GM19452 (cell line): ENCODE measurements at regions not wholly inside any gene's neighbourhood (a gene's known extent, or its start where the extent isn't known, plus 50 kb on each side); places are given as distances from the start of the nearest gene placed in this dataset.
"Not testable (repeated sequence)": the region's sequence is repeated elsewhere in the genome, so short reads cannot be mapped to it uniquely, and the experiment has no call there.

Experiments
- ATAC-seq: cut with Tn5 transposase; IDR thresholded peaks from one replicate; pipeline ENCODE4 v1.9.1; 2021; ENCODE audit not compliant: unreplicated experiment

GRCh38 chr10:55929291-55929690 lies 431.8 kb downstream of the ZWINT start:
- no peak for ATAC-seq

- ATAC-seq = not testable (repeated sequence)
Observed at GRCh38 chr10:55899472-55900147, 461.4 kb downstream of the ZWINT start.

- ATAC-seq = no peak
Observed at GRCh38 chr10:55897490-55897921, 463.6 kb downstream of the ZWINT start.

- ATAC-seq = no peak
Observed at GRCh38 chr10:55892276-55892675, 468.8 kb downstream of the ZWINT start.

GRCh38 chr10:55881588-55881987 lies 479.5 kb downstream of the ZWINT start:
- ATAC-seq = no peak

- no peak for ATAC-seq
Observed at GRCh38 chr10:55873485-55873884, 487.6 kb downstream of the ZWINT start.

- ATAC-seq = no peak
Observed at GRCh38 chr10:55870186-55870585, 490.9 kb downstream of the ZWINT start.

GRCh38 chr10:55867848-55868247 lies 493.2 kb downstream of the ZWINT start:
- no peak for ATAC-seq

GRCh38 chr10:55858730-55859129 lies 502.3 kb downstream of the ZWINT start:
- ATAC-seq = no peak

- no peak for ATAC-seq
Observed at GRCh38 chr10:55852900-55853299, 508.2 kb downstream of the ZWINT start.

- ATAC-seq = no peak
Observed at GRCh38 chr10:55837273-55837672, 523.8 kb downstream of the ZWINT start.

- no peak for ATAC-seq
Observed at GRCh38 chr10:55822096-55822495, 539.0 kb downstream of the ZWINT start.

- ATAC-seq = no peak
Observed at GRCh38 chr10:55820478-55820877, 540.6 kb downstream of the ZWINT start.

GRCh38 chr10:55820071-55820470 lies 541.0 kb downstream of the ZWINT start:
- ATAC-seq = no peak

- ATAC-seq = no peak
Observed at GRCh38 chr10:55813451-55814170, 547.4 kb downstream of the ZWINT start.

- no peak for ATAC-seq
Observed at GRCh38 chr10:55803055-55803454, 558.0 kb downstream of the ZWINT start.

GRCh38 chr10:55801353-55801661 lies 559.8 kb downstream of the ZWINT start:
- ATAC-seq = no peak

GRCh38 chr10:55800602-55801352 lies 560.3 kb downstream of the ZWINT start:
- ATAC-seq = no peak

- no peak for ATAC-seq
Observed at GRCh38 chr10:55793024-55793423, 568.0 kb downstream of the ZWINT start.

- ATAC-seq = not testable (repeated sequence)
Observed at GRCh38 chr10:55790276-55790675, 570.8 kb downstream of the ZWINT start.

- ATAC-seq = no peak
Observed at GRCh38 chr10:55786461-55787050, 574.5 kb downstream of the ZWINT start.

- ATAC-seq = no peak
Observed at GRCh38 chr10:55782181-55782580, 578.9 kb downstream of the ZWINT start.
